GM06990 (cell line): ENCODE measurements at regions not wholly inside any gene's neighbourhood (a gene's known extent, or its start where the extent isn't known, plus 50 kb on each side); places are given as distances from the start of the nearest gene placed in this dataset.

ENCODE experiments used
- DNase-seq: peaks from one replicate; pipeline ENCODE4 v3.0.0-alpha.2; 2011; ENCODE audit not compliant: insufficient read length; ENCODE audit errors: extremely low read depth
- H3K27me3 ChIP-seq: replicated peaks from 2 replicates; pipeline ENCODE4 v1.6.0; 2011; ENCODE audit warnings: low read length; ENCODE audit not compliant: control insufficient read depth, insufficient read depth
- H3K36me3 ChIP-seq: 2 replicates; pipeline ENCODE4 v1.5.1; 2011; ENCODE audit warnings: low read length; ENCODE audit not compliant: control insufficient read depth, insufficient read depth
- H3K4me3 ChIP-seq: replicated peaks from 2 replicates; pipeline ENCODE4 v1.5.1; 2011; ENCODE audit warnings: low read depth, mild to moderate bottlenecking, control low read depth, low read length
- TF ChIP-seq, protein P1 (sequence below): IDR thresholded peaks from 2 replicates; pipeline ENCODE4 v1.5.1; 2011; ENCODE audit warnings: low read length, control low read depth, mild to moderate bottlenecking, inconsistent platforms; ENCODE audit not compliant: insufficient read depth, poor library complexity, severe bottlenecking

DNA sequence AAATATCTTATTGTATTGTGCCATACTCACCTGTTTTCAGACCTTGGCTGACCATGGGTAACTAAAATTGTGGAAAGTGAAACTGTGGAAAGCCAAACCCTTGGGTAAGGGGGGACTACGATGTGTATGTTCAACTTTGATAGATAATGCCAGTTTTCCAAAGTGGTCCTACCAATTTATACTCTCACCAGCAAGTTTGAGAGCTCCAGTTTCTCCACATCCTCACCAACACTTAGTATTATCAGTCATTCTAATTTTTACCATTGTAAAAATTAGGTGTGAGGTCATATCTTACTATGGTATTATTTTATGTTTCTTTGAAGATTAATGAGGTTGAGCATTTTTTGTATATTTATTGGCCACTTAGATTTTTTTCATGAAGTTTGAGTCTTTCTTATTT is 346.9 kb upstream of the PODXL start:
- Histone ChIP-seq H3K27me3 (no peaks in the 10 kb centered on the region), H3K36me3 (no peaks in the 10 kb centered on the region), H3K4me3 (no peak overlapping the region)
- TF ChIP-seq, protein P1, sequence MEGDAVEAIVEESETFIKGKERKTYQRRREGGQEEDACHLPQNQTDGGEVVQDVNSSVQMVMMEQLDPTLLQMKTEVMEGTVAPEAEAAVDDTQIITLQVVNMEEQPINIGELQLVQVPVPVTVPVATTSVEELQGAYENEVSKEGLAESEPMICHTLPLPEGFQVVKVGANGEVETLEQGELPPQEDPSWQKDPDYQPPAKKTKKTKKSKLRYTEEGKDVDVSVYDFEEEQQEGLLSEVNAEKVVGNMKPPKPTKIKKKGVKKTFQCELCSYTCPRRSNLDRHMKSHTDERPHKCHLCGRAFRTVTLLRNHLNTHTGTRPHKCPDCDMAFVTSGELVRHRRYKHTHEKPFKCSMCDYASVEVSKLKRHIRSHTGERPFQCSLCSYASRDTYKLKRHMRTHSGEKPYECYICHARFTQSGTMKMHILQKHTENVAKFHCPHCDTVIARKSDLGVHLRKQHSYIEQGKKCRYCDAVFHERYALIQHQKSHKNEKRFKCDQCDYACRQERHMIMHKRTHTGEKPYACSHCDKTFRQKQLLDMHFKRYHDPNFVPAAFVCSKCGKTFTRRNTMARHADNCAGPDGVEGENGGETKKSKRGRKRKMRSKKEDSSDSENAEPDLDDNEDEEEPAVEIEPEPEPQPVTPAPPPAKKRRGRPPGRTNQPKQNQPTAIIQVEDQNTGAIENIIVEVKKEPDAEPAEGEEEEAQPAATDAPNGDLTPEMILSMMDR = no peak
- no peak for DNase-seq

DNA sequence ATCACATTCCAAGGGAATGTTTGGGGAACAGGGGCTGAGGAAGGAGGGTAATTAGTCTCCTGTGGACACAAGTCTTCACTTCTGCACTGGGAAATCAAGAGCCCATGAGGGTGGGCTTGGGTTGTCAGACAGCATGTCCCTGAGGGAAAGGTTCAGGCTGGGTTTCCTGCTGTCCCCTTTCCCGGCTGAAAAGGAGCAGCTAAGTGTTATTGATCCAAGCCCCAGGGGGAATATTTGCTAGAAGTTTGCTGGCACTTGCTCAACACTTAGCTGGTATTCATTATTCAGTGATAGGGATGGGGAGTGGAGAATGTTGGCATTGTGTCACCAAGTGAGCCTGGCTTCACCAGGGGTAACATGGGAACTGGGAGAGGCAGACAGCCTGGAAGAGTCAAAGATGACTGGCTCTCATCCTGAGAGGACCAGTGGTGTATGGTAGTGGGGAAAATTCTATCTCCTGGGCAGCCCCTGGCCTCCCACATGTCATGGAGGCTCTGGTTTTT is 344.4 kb upstream of the PODXL start:
- no peak for DNase-seq
- H3K27me3 ChIP-seq = no peaks in the 10 kb centered on the region
- TF ChIP-seq, protein P1 = no peak
- H3K36me3 ChIP-seq = no peaks in the 10 kb centered on the region
- H3K4me3 ChIP-seq = no peak overlapping the region

DNA sequence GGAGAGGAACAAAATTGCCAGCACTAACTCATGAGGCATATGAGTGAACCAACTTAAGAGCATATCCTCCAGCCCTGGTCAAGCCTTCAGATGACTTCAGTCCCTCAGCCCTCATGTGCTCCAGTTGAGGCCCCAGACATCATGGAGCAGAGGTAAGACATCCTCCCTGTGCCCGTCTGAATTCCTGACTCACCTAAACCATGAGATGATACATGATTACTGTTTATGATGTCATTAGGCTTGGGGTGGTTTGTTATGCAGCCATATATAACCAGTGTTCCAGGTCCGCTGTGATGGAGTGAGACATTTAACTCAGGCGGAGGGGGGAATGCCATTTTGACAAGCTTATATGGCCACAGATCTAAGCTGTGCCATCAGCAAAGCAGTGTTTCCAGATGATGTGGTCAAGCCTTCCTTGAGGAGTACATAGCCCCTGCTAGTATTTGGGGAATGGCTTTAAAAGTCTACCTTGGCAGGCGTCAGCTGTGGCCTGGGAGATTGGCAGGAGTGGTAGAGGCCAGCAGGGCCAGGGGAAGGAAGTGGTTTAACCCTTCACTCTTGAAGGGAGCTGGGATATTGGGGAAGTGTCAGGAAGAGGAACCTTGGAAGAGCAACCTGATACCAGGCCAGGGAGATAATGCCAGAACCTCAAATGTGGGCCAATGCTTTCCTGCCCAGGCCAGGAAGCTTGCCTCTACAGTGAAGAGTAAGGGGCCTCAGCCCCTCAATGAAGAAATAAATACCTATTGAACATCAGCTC is 343.0 kb upstream of the PODXL start:
- Histone ChIP-seq H3K27me3 (no peaks in the 10 kb centered on the region), H3K36me3 (no peaks in the 10 kb centered on the region), H3K4me3 (no peak overlapping the region)
- DNase-seq = no peak
- TF ChIP-seq, protein P1 = no peak

DNA sequence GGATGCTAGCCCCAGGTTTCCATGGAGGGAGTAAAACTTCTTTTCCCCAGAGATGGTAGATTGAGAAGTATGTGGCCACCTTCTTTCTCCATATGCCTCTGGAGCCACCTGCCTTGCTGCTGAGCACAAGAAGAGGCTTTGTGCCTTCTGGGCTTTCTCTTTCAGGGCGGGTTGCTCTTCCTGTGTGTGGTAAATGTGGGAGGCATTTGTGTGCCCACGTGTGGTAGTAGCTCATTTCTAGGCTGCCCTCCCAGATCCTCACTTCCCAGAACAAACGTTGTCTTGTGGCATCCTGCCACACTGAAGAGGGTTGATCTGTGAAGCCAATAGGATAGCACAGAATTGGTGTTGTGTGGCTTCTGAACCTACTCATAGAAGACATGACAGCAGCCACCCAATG is 342.0 kb upstream of the PODXL start:
- Histone ChIP-seq H3K27me3 (no peaks in the 10 kb centered on the region), H3K4me3 (no peak overlapping the region), H3K36me3 (no peaks in the 10 kb centered on the region)
- DNase-seq = no peak
- TF ChIP-seq, protein P1 = no peak

DNA sequence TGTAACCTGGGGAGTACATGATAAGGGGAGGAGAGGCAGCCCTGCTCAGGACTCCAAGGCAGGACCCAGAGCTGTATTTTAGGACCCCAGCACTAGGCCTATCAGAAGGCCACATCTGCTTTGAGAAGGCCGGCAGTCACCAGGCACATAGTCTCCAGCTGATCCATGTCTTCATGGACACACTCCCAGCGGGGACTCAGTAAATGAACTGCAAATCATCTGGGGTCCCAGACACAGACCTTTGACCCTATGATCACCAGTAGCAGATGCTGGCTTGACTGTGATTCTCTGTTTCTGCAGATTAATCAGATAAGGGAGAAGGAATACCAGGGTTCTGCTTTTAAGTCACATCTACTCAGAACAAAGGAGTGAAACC is 341.4 kb upstream of the PODXL start:
- no peak overlapping the region for H3K4me3 ChIP-seq
- no peaks in the 10 kb centered on the region for H3K36me3 ChIP-seq
- no peak for DNase-seq
- H3K27me3 ChIP-seq = no peaks in the 10 kb centered on the region
- TF ChIP-seq, protein P1 = no peak
